ENCODE measurements at regions not wholly inside any gene's neighbourhood (a gene's known extent, or its start where the extent isn't known, plus 50 kb on each side); places are given as distances from the start of the nearest gene placed in this dataset.

- Mint-ChIP-seq H3K27ac (no peak overlapping the region), H3K36me3 (ENCODE audit: insufficient read depth in 1 of 3, low read depth in 3 of 3) (no peaks in the 10 kb centered on the region), H3K27me3 (ENCODE audit: low read depth) (no peaks in the 10 kb centered on the region), H3K4me3 (no peak overlapping the region), H3K9me3 (peaks cover 0 to 38% of the 10 kb centered on the region in 2 experiments; a peak in 2 of 5 replicates), H3K4me1 (peaks cover 0 to 11% of the 10 kb centered on the region in 2 experiments; a peak in 2 of 4 replicates)
- Histone ChIP-seq H4K91ac (ENCODE audit: insufficient read length, low read depth, low read length) (no peak overlapping the region), H3K4me2 (ENCODE audit: insufficient read depth, insufficient read length, low read length) (no peak overlapping the region), H3K9me3 (ENCODE audit: control insufficient read depth, low read depth, low read length) (no peaks in the 10 kb centered on the region), H3K18ac (ENCODE audit: insufficient read length, low read depth, low read length) (no peak overlapping the region), H3K14ac (ENCODE audit: insufficient read depth, low read length) (no peak overlapping the region), H4K20me1 (ENCODE audit: control insufficient read depth, insufficient read depth, insufficient read length) (no peaks in the 10 kb centered on the region), H3K56ac (ENCODE audit: insufficient read length, low read depth, low read length) (no peak overlapping the region), H3K27ac (ENCODE audit: insufficient read length, low read depth, low read length) (no peak overlapping the region), H2BK15ac (ENCODE audit: low read depth, low read length) (no peak overlapping the region), H3K9ac (ENCODE audit: extremely low read depth, insufficient read length, low read length) (no peak overlapping the region), H3T11ph (ENCODE audit: low read length) (no peak overlapping the region), H3K79me1 (ENCODE audit: insufficient read depth, low read depth, low read length, poor library complexity, severe bottlenecking) (no peaks in the 10 kb centered on the region), H2BK20ac (ENCODE audit: low read depth, low read length, poor library complexity, severe bottlenecking) (no peak overlapping the region), H3K27me3 (ENCODE audit: insufficient read depth, low read length) (no peaks in the 10 kb centered on the region), H3K23me2 (ENCODE audit: insufficient read length, low read depth, low read length, poor library complexity, severe bottlenecking) (no peaks in the 10 kb centered on the region), H3K23ac (ENCODE audit: insufficient read length, low read depth, low read length) (no peak overlapping the region), H2BK120ac (ENCODE audit: low read depth, low read length, poor library complexity, severe bottlenecking) (no peak overlapping the region), H4K5ac (ENCODE audit: insufficient read length, low read depth, low read length) (no peak overlapping the region), H4K8ac (replicated peaks; ENCODE audit: insufficient read length, low read depth, low read length) (no peak overlapping the region), H2AK5ac (ENCODE audit: insufficient read length, low read length) (no peak overlapping the region), H3K4me1 (ENCODE audit: insufficient read depth, low read length) (no peaks in the 10 kb centered on the region), H2AFZ (ENCODE audit: low read length) (no peak overlapping the region), H3K4ac (ENCODE audit: low read depth, low read length) (no peak overlapping the region), H2BK5ac (ENCODE audit: insufficient read length, low read length) (no peak overlapping the region), H2BK12ac (ENCODE audit: insufficient read length, low read depth, low read length) (no peak overlapping the region), H3K79me2 (ENCODE audit: insufficient read depth, low read length) (no peaks in the 10 kb centered on the region)
- no CpG with 5 or more reads among the region's 2 CpGs for WGBS (ENCODE audit: extremely low coverage, insufficient read length, low lambda C conversion rate)
- no peak for DNase-seq
- no peak for TF ChIP-seq CTCF (conservative IDR thresholded peaks at IDR 0.05)
These were observed 197.1 kb upstream of the FGF13 start for GRCh38 chrX:138908577-138908976.
